GM19043 (cell line): ENCODE measurements at regions not wholly inside any gene's neighbourhood (a gene's known extent, or its start where the extent isn't known, plus 50 kb on each side); places are given as distances from the start of the nearest gene placed in this dataset.
"Not testable (repeated sequence)": the region's sequence is repeated elsewhere in the genome, so short reads cannot be mapped to it uniquely, and the experiment has no call there.

Experiments used
- ATAC-seq: cut with Tn5 transposase; IDR thresholded peaks from one replicate; pipeline ENCODE4 v1.9.1; 2021; ENCODE audit warnings: low read depth; ENCODE audit not compliant: unreplicated experiment

GRCh38 chr1:234773936-234774677 is 164.1 kb upstream of the IRF2BP2 start:
- no peak for ATAC-seq

- ATAC-seq = peak; percentile 88
These were observed 162.6 kb upstream of the IRF2BP2 start for GRCh38 chr1:234772345-234773147.

GRCh38 chr1:234771642-234772344 is 161.8 kb upstream of the IRF2BP2 start:
- ATAC-seq = no peak

GRCh38 chr1:234770924-234771540 is 161.1 kb upstream of the IRF2BP2 start:
- ATAC-seq = no peak

- no peak for ATAC-seq
These were observed 160.2 kb upstream of the IRF2BP2 start for GRCh38 chr1:234769986-234770795.

GRCh38 chr1:234769284-234769985 is 159.5 kb upstream of the IRF2BP2 start:
- ATAC-seq = no peak

- no peak for ATAC-seq
These were observed 158.7 kb upstream of the IRF2BP2 start for GRCh38 chr1:234768569-234769283.

- no peak for ATAC-seq
These were observed 158.2 kb upstream of the IRF2BP2 start for GRCh38 chr1:234768171-234768568.

- no peak for ATAC-seq
These were observed 155.7 kb upstream of the IRF2BP2 start for GRCh38 chr1:234765672-234766071.

GRCh38 chr1:234765181-234765580 is 155.2 kb upstream of the IRF2BP2 start:
- no peak for ATAC-seq

- no peak for ATAC-seq
These were observed 153.9 kb upstream of the IRF2BP2 start for GRCh38 chr1:234763910-234764309.

GRCh38 chr1:234763367-234763766 is 153.4 kb upstream of the IRF2BP2 start:
- no peak for ATAC-seq

GRCh38 chr1:234762127-234762526 is 152.1 kb upstream of the IRF2BP2 start:
- ATAC-seq = not testable (repeated sequence)

GRCh38 chr1:234760303-234760723 is 150.3 kb upstream of the IRF2BP2 start:
- ATAC-seq = no peak

GRCh38 chr1:234759888-234760287 is 149.9 kb upstream of the IRF2BP2 start:
- no peak for ATAC-seq

GRCh38 chr1:234758851-234759250 is 148.9 kb upstream of the IRF2BP2 start:
- no peak for ATAC-seq

GRCh38 chr1:234756857-234757256 is 146.9 kb upstream of the IRF2BP2 start:
- no peak for ATAC-seq

- no peak for ATAC-seq
These were observed 146.2 kb upstream of the IRF2BP2 start for GRCh38 chr1:234756066-234756774.
